GM06990 (cell line): ENCODE measurements at regions not wholly inside any gene's neighbourhood (a gene's known extent, or its start where the extent isn't known, plus 50 kb on each side); places are given as distances from the start of the nearest gene placed in this dataset.

ENCODE experiments used
- DNase-seq: peaks from one replicate; pipeline ENCODE4 v3.0.0-alpha.2; 2011; ENCODE audit not compliant: insufficient read length; ENCODE audit errors: extremely low read depth
- H3K27me3 ChIP-seq: replicated peaks from 2 replicates; pipeline ENCODE4 v1.6.0; 2011; ENCODE audit warnings: low read length; ENCODE audit not compliant: control insufficient read depth, insufficient read depth
- H3K36me3 ChIP-seq: 2 replicates; pipeline ENCODE4 v1.5.1; 2011; ENCODE audit warnings: low read length; ENCODE audit not compliant: control insufficient read depth, insufficient read depth
- H3K4me3 ChIP-seq: replicated peaks from 2 replicates; pipeline ENCODE4 v1.5.1; 2011; ENCODE audit warnings: low read depth, mild to moderate bottlenecking, control low read depth, low read length
- CTCF ChIP-seq: IDR thresholded peaks from 2 replicates; pipeline ENCODE4 v1.5.1; 2011; ENCODE audit warnings: low read length, control low read depth, mild to moderate bottlenecking, inconsistent platforms; ENCODE audit not compliant: insufficient read depth, poor library complexity, severe bottlenecking

GRCh38 chr1:175793617-175794016, 50.2 kb upstream of the TNR start:
- Histone ChIP-seq H3K4me3 (no peak overlapping the region), H3K36me3 (no peaks in the 10 kb centered on the region), H3K27me3 (no peaks in the 10 kb centered on the region)
- no peak for TF ChIP-seq CTCF
- DNase-seq, result no peak
